KOPT-K1 (cell line): ENCODE measurements at regions not wholly inside any gene's neighbourhood (a gene's known extent, or its start where the extent isn't known, plus 50 kb on each side); places are given as distances from the start of the nearest gene placed in this dataset.
"Not testable (repeated sequence)": the region's sequence is repeated elsewhere in the genome, so short reads cannot be mapped to it uniquely, and the experiment has no call there.

Experiments used
- H3K27ac ChIP-seq: fragments of 200-600 bp; sonication (generic); 2 replicates; pipeline ENCODE4 v1.5.1; 2016; ENCODE audit warnings: antibody characterized with exemption, mild to moderate bottlenecking, low read depth, low read length; ENCODE audit not compliant: poor library complexity, severe bottlenecking
- H3K36me3 ChIP-seq: fragments of 200-600 bp; sonication (generic); 2 replicates; pipeline ENCODE4 v1.5.1; 2017; ENCODE audit warnings: antibody characterized with exemption, mild to moderate bottlenecking, low read length, moderate library complexity; ENCODE audit not compliant: insufficient read depth
- H3K9me3 ChIP-seq: fragments of 200-600 bp; sonication (generic); 2 replicates; pipeline ENCODE4 v1.5.1; 2017; ENCODE audit warnings: antibody characterized with exemption, low read length, mild to moderate bottlenecking; ENCODE audit not compliant: insufficient read depth, poor library complexity, severe bottlenecking

DNA sequence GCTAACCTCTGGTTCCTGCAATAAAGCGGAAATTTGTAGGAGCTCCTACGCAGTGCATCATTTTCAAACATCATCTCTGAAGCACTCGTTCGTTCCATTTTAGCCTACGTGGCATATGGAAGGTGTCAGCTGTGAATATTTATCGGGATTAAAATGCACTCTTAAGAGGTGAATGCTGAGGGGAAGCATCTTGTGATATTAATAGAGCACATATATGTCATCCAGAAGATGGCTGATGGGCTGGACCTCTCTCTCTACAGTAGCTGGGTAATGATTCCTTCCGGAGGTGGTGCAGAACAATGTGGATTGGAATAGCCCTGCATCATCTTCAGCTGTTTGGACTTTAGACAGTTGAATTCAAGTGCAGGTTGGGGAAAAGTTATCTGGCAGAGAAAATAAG is 478.7 kb downstream of the DMAC1 start:
- H3K27ac ChIP-seq, result no peak overlapping the region
- H3K36me3 ChIP-seq, result no peaks in the 10 kb centered on the region
- H3K9me3 ChIP-seq, result no peaks in the 10 kb centered on the region

DNA sequence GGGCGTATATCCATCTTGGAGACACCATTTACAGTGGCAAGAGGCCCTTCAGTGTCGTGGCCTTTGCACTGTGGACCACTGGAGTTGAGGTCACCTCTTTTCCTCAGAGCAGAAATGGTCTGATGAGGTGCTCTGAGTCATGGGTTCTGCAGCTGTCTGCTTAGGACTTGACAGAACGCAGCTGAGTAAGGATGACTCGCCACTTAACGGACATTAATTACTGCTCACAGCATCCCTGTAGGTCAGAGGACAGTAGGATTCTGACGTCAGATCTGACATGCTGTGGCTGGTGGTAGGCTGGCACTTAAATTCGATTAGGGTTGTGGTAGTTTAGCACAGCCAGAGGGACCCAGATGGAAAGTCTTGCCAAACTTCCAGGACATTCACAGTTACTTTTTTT is 479.4 kb downstream of the DMAC1 start:
- no peaks in the 10 kb centered on the region for H3K9me3 ChIP-seq
- no peaks in the 10 kb centered on the region for H3K36me3 ChIP-seq
- no peak overlapping the region for H3K27ac ChIP-seq

DNA sequence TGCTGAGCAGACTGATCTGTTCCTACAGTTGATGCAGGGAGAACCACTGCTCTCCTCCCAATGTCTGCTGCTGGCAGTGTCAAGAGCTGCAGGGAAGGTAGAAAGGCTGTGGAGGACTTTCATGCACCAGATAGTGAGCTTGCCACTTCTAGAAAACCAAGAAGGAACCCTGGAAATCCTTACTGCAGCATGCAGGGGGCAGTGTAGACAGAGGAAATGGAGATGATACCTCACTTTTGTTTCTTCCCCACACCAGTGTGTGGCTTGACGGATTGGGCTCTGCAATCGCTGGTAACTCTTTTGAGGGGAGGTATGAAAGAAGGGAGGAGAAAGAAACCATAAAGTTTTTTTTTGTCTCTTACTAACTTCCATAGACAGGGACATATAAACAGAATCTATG is 480.7 kb downstream of the DMAC1 start:
- H3K27ac ChIP-seq, result no peak overlapping the region
- H3K9me3 ChIP-seq, result peaks cover 10% of the 10 kb centered on the region
- no peaks in the 10 kb centered on the region for H3K36me3 ChIP-seq

DNA sequence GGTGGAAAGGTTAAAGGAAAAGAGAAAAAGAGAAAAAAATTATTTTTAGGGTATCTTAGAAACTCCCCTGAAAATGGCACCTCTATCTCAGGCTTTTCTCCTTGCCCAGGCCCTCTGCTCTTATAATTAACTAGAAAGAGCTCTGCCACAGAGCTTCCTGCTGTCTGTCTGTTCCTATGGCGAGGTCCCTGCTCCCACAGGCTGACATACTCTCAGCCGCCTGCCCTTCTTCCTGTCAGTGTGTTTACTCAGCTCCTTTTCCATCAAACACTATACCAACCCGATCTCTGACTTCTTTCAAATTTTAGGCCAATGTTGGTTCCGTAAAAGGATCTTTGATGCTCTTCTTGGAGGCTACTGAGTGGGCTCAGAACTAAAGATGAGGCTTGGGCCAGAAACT is 482.6 kb downstream of the DMAC1 start:
- H3K36me3 ChIP-seq, result no peaks in the 10 kb centered on the region
- no peak overlapping the region for H3K27ac ChIP-seq
- peaks cover 25% of the 10 kb centered on the region for H3K9me3 ChIP-seq

DNA sequence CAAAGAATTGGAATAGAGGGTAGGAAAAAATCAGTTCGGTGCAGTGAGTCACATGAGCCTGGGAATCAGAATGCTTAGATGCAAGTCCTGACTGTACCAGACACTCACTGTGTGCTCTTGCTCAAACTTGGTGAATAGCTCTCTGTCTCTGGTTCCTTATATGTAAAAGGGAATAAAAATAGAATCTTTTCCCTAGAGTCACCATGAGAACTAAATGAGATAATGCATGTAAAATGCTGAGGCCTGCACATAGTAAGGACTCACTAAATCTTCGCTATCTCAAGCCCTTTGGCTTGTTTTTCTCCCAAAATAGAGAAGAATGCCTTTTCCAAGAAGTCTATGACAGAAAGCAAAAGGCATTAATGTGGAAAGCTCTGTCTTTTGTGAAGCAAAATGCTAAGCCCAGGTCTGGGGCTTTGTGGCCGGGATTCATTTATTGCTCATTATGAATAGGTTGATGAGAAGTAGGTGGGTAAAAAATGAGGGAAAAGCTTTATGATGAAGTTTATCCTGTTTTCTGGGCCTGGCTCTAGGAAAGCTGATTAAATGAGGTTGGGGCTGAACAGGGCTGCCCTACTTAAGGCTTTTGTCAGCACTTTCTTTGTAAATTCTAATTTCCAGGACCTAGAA is 483.3 kb downstream of the DMAC1 start:
- no peaks in the 10 kb centered on the region for H3K36me3 ChIP-seq
- H3K27ac ChIP-seq, result no peak overlapping the region
- H3K9me3 ChIP-seq, result peaks cover 25% of the 10 kb centered on the region

DNA sequence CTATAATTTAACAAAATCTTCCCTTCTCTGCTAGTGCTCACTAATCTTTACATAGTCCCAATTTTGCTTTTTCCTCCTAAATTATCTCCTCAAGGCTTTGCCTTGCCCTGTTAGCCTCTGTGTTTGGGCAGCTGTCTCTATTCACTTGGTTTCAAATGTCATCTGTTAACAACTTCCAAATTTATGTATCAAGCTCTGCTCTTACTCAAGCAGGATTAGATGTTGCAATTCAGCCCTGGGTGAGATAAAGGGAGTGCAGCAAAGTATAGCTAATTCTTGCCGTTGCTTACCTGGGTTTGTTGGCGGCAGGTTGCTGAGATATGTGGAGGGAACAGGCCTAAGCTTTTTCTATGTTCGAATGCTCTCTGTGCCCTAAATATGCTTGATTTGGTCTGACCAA is 483.8 kb downstream of the DMAC1 start:
- no peak overlapping the region for H3K27ac ChIP-seq
- no peaks in the 10 kb centered on the region for H3K36me3 ChIP-seq
- peaks cover 25% of the 10 kb centered on the region for H3K9me3 ChIP-seq

DNA sequence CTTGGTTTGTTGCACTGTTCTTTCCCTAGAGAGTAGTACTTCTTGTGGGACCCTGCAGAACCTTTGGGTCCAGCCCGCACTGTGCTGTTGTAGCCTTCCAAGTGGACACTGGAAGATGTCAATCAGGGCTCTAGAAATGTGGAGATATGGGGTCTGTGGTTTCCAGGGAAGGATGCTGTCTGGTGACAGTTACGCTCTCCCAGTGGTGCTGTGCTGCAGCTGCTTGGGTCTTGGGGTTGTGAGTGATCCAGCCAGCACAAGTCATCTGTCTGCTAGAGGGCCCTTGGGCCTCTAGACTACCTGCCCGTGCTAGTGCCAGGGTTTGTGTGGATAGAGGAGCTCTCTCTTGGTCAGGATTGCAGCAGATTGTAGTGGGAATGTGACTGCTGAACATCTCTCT is 484.5 kb downstream of the DMAC1 start:
- Histone ChIP-seq H3K36me3 (no peaks in the 10 kb centered on the region), H3K9me3 (peaks cover 27% of the 10 kb centered on the region), H3K27ac (no peak overlapping the region)

DNA sequence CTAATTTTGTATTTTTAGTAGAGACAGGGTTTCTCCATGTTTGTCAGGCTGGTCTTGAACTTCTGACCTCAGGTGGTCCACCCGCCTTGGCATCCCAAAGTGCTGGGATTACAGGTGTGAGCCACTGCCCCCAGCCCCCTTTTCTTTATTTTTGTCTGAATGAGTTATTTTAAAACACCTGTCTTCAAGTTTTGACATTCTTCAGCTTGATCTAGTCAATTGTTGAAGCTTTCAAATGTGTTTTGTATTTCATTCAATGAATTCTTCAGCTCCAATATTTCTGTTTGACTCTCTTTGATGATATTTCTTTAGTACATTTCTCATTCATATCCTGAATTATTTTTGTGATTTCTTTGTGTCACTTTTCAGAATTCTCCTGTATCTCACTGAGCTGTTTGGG is 486.2 kb downstream of the DMAC1 start:
- no peak overlapping the region for H3K27ac ChIP-seq
- H3K9me3 ChIP-seq, result peaks cover 38% of the 10 kb centered on the region
- no peaks in the 10 kb centered on the region for H3K36me3 ChIP-seq

DNA sequence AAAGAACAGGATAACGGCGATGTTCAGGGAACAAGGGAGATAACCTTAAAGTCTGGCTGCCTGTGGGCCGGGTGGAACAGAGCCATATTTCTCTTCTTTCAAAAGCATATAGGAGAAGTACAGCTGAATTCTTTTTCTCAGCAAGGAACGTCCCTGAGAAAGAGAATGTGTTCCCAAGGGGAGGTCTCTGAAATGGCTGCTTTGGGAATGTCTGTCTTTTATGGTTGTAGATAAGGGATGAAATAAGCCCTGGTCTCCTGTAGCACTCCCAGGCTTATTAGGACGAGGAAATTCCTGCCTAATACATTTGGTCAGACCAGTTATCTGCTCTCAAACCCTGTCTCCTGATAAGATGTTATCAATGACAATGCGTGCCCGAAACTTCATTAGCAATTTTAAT is 490.5 kb downstream of the DMAC1 start:
- H3K36me3 ChIP-seq, H3K27ac ChIP-seq: not testable (repeated sequence)
- H3K9me3 ChIP-seq, result peaks cover 30% of the 10 kb centered on the region

DNA sequence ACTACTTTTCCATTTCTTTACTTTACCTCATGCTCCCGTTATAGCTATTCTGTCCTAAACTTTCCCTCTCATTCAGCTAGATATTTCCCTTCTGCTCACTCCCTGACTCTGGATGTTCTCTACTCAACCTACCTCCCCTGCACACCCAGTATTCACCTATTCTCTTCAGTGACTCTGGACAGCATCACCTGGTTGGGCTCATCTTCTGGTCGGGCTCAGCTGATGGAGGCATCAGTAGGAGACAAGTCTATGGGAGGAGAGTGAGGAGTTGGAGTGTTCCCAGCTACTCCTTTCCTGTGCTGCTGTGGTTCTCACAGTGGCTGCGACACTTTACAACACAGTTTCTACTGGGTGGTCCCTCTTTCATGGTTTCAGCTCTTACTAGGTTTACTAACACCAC is 493.9 kb downstream of the DMAC1 start:
- Histone ChIP-seq H3K27ac (no peak overlapping the region), H3K9me3 (peaks cover 13% of the 10 kb centered on the region), H3K36me3 (no peaks in the 10 kb centered on the region)

DNA sequence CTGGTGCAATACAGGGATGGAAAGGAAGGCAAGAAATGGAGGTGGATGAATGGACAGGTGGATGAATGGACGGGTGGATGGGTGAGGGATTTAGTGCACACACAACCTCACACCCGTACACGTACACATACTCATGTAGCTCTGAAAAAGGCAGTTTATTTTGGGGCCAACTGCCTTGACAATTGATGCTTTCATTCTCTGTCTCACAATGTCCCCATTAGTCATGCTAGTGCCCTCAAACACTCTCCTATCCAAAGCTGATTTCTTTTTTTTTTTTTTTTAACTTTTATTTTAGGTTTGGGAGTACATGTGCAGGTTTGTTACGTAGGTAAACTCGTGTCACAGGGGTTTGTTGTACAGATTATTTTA is 495.0 kb downstream of the DMAC1 start:
- Histone ChIP-seq H3K36me3 (no peaks in the 10 kb centered on the region), H3K27ac (no peak overlapping the region), H3K9me3 (peaks cover 7% of the 10 kb centered on the region)

DNA sequence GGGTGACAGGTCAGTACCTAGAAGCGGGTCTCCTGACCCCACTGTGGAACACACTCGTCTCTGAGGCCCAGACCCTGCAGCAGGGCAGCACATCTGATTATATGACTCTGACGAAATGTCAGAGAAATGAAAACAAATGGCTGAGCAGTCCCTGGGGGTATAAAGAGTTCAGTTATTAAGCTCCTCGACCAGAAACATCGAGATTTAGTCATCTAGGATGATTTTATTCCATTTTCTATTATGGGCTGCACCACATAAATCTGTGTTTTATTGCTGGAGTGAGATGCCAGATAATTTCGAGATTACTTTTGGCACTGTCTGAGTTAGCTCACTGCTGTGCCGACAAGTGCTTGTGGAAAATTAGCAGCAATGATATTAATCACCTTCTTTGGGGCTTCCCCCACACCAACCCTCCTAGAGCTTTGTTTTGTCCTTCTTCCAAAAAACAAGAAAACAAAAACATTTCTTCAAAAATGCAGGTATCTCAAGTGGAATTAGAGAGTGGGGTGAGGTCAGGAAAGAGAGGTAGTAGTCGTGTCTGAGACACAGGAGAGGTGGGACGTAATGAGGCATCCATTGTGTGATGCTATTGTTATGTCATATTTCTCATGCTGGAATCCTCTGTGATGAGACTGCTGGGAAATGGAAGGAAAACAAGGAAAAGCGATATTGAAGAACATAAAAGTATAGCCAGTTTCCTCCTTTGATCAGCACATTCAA is 495.5 kb downstream of the DMAC1 start:
- Histone ChIP-seq H3K9me3 (peaks cover 1% of the 10 kb centered on the region), H3K27ac (no peak overlapping the region), H3K36me3 (no peaks in the 10 kb centered on the region)

DNA sequence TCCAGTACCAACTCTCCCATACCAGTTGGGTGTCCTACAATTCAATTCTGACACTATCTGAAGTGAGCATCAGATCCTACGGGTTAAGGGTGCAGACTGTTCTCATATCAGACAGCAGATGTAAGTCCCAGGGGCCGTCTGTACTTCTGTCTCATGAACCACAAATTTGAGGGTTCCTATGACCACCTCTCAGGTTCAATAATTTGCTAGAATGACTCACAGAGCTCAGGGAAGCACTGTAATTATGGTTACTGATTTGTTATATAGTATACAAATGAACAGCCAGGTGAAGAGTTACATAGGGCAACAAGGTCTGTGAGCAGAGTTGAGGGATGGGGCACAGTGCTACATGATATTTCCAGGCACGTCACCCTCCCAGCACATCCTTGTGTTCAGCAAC is 499.1 kb downstream of the DMAC1 start:
- Histone ChIP-seq H3K9me3 (no peaks in the 10 kb centered on the region), H3K27ac (no peak overlapping the region), H3K36me3 (no peaks in the 10 kb centered on the region)

DNA sequence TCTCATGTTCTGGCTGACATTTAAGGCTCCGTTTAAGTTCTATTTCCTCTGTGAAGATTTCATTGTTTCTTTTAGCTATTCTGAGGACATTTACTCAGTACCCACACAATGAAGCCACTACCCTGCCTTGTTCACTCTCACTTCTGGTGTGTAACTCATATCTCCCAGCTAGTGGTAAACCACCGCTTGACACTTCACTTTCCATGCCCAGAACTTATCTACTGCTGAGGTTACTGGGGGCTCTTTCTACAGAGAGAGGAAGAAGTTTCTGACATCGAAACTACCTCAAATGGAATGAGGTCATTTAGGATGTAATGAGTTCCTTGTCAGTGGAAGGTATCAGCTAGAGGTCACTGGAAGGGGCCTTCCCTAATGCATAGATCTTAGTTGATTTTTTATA is 501.5 kb downstream of the DMAC1 start:
- H3K9me3 ChIP-seq, result no peaks in the 10 kb centered on the region

DNA sequence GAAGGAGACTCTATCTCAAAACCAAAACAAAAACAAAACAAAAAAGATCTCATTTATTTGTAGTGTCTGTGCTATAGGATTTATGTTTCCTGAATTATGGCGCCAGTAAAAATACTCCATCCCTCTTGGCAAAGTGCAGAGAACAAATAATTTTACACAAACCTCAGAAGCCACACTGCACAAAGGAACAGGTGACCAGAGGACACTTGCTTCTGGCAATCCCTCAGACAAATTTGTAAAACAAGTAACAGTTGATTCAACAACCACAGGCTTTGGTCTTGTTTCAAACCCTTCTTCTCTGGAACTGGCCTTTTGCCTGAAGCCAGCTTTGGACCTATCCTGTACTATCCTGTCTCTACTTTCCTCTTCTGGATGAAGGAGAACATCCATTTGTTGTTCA is 502.1 kb downstream of the DMAC1 start:
- Histone ChIP-seq H3K9me3 (no peaks in the 10 kb centered on the region), H3K36me3 (no peaks in the 10 kb centered on the region), H3K27ac (no peak overlapping the region)

More for the DNA sequence above, 501.5 kb downstream of the DMAC1 start:
- Histone ChIP-seq H3K27ac (no peak overlapping the region), H3K36me3 (no peaks in the 10 kb centered on the region)

DNA sequence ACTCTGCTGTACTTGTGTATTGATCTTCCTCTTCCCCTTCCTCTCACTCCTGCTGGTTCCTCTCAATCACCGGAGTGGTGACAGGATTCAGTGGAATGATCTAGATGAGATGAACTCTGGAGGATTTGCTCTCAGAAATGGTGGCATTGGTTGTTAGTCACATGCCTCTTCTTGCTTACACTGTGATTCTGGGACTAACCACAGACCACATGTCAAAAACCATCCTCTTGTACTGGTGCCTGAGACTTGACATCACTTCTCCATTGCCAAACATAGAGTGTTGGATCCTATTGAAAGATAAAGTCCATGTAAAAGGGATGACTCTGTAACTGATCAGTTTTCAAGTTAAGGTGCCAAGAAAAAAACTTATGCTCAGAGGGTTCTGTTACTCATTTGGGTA is 506.5 kb downstream of the DMAC1 start:
- Histone ChIP-seq H3K27ac (no peak overlapping the region), H3K36me3 (no peaks in the 10 kb centered on the region), H3K9me3 (no peaks in the 10 kb centered on the region)
